AG09319 (cell line): ENCODE measurements at regions not wholly inside any gene's neighbourhood (a gene's known extent, or its start where the extent isn't known, plus 50 kb on each side); places are given as distances from the start of the nearest gene placed in this dataset.

Experiments
- DNase-seq: peaks from one replicate; pipeline ENCODE4 v3.0.0-alpha.2; 2010; ENCODE audit warnings: low read depth; ENCODE audit errors: extremely low read depth
- TF ChIP-seq, protein P1 (sequence below): IDR thresholded peaks from 2 replicates; pipeline ENCODE4 v1.5.1; 2011; ENCODE audit warnings: low read depth, mild to moderate bottlenecking, inconsistent platforms, low read length, moderate library complexity

DNA sequence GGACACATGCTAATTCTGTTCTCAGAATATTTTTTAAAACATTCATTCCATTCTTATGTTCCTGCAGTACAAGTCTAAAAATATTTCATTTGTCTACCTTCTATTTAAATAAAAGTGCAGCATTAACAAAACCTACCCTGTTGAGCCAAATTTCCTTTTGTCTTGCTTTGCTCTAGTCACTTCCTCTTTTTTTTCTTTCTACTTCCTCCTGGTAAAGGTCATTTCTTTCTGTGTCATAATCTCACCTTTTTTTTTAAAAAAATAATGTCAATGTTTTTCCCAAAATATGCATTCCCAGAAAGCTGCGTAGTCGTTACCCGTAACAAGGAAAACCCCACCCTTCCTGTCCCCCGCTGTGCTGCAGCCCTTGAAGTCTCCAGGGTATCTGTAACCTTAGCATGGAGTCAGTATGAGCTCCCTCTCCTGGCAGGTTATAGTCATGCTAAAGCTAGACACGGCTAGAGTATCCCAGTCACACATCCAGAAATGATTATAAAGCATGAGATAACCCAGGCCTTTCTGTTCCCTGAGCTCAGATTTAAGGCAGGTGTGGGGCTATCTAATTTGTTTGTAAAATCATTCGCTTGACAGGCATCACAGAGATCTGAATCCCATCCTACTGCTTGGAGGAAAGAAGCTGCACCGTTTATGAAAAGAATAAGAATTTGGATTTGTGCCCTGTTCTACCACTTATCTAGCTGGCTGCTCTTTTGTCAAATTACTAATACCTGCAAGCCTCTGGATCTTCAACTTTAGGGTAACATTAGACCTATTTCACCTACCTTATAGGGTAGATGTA, 51.1 kb upstream of the EED start:
- TF ChIP-seq, protein P1, sequence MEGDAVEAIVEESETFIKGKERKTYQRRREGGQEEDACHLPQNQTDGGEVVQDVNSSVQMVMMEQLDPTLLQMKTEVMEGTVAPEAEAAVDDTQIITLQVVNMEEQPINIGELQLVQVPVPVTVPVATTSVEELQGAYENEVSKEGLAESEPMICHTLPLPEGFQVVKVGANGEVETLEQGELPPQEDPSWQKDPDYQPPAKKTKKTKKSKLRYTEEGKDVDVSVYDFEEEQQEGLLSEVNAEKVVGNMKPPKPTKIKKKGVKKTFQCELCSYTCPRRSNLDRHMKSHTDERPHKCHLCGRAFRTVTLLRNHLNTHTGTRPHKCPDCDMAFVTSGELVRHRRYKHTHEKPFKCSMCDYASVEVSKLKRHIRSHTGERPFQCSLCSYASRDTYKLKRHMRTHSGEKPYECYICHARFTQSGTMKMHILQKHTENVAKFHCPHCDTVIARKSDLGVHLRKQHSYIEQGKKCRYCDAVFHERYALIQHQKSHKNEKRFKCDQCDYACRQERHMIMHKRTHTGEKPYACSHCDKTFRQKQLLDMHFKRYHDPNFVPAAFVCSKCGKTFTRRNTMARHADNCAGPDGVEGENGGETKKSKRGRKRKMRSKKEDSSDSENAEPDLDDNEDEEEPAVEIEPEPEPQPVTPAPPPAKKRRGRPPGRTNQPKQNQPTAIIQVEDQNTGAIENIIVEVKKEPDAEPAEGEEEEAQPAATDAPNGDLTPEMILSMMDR, result peak; percentile 72
- no peak for DNase-seq

DNA sequence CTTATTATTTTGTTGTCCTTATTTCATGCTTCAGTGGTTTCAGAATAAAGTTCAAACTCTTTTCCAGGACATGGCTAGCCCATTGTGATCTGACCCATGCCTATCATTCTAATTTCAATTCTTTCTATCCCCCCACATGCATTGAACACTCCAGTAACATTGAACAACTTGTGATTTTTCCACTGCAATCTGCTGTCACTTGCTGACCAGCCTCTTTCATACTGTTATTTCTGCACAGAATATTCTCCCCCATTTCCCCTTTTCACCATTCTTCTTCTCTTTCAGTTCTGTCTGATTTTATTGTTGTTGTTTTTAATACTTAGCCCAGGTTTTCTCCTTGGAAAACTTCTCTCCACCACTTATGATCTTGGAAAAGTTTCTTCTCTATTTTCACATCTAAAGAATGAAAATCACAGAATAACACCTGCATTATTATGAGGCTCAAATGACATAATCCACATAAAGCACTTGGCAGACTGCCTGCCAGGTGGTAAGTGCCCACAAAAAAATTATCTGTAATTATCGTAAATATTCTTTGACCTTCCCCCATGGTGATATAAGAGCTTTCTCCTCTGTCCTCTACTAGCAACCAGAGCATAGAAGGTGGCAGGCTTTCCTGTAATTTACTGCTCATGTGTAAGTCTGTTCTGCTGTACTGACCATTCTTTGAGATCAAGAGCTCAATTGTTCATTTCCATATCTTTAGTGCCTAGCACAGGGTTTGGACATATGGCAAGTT, 51.9 kb upstream of the EED start:
- DNase-seq, result no peak
- TF ChIP-seq, protein P1, result no peak

DNA sequence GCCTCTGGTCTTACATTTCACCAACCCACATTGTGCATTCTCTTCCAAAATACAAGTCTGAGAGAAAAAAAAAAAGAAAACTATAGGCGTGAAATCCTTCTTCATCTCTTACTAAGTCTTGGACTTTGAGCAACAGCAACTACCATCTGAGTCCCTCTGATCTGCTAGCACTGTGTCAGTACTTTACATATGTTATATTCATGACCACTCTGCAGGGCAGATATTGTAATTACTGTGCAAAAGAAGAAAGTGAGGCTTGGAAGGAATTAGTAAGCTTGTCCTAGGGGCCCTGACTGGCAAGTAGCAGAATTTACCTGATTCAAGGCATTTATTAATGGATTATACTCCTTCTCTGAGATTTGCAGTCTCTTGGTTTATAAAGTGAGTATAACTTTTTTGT, 52.7 kb upstream of the EED start:
- TF ChIP-seq, protein P1, result no peak
- DNase-seq, result no peak

DNA sequence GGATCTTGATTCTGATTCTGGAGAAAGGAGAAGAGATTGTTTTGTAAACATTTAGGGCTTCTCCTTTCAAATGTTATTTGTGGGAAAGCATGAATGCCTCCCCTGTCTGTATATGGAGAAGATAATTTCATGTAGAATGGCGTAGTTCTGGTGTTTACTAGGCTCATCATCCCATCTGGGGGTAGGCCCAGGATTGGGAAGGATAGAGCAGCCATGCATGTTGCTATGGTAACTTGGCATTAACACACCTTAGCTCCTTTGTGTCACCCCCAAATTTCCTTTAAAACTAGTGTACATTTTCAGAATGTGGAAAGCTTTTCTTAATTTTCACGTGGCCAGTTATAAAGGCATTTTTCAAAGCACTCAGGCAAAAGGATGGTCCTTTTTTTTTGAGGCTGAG, 57.5 kb upstream of the EED start:
- TF ChIP-seq, protein P1, result no peak
- no peak for DNase-seq

DNA sequence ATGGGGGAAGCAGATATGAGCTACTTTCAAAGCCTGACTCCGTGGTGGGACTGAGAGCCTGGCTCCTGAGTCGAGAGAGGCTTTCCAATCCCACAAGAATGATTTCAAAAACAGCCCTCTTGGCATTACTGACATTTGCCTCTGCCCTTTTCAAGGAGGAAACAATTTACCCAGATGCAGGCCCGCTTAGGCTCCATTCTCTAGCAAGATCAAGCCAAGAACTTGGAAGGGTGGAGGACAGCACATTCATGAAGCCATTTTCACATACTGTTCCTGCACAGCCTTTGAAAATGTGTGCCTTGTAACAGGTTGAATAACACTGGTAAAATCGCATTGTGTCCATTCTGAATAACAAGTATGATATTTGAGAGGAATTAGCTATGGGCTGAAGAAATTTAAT, 58.2 kb upstream of the EED start:
- TF ChIP-seq, protein P1, result no peak
- no peak for DNase-seq

DNA sequence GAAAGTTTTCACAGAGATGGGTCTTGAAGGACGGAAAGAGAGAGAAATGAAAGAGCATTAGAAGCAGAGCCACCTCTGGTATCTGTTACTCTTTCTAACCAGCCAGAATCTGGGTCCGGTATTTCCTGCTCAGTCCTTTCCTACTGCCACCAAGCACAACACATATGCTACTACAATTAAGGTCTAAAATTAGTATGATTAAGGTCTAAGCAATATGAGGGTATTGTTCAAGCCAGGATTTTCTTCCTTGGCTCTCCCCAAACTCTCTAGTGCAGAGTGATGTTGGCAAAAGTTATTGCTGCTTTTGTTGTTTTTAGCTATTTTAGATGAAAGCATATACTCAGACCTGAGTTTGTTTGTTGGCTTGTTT, 59.2 kb upstream of the EED start:
- DNase-seq, result no peak
- TF ChIP-seq, protein P1, result no peak

DNA sequence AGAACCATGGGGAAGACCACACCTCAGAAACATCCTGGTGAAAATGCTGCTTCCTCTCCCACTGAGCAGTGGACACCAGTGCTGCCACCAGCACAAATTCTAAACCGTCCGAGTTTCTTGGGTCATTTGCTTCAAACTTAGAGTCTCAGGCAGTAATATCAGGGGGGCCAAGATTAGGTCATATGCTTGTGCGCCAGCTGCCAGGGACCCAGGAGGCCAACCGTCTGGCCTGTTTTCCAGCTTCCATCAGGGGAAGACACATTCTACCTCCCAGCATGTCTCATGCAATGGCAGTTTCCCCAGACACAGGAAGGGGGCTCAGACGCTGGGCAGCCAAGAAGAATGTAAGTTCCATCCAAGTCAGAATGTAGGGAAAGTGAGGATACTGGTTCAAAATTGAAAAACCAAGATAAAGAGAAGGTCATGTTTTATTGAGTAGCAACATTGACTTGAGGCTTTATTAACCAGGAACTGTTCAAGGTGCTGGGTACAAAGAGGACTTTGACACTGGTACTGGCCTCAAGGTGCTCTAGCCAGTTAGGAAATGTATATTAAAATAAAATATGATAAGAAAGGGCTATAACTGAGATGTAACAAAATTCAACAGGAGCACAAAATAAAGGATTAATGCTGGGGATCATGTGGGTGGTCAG, 59.7 kb upstream of the EED start:
- TF ChIP-seq, protein P1, result no peak
- DNase-seq, result no peak
